ENCODE measurements at regions not wholly inside any gene's neighbourhood (a gene's known extent, or its start where the extent isn't known, plus 50 kb on each side); places are given as distances from the start of the nearest gene placed in this dataset.

GRCh38 chr7:106606120-106606519 is 54.8 kb downstream of the CCDC71L start:
- CTCF ChIA-PET, result no interaction called here
- intact Hi-C loops (cut with micrococcal nuclease), result no loop called here
- Mint-ChIP-seq H3K27me3 (peaks cover 3% of the 10 kb centered on the region), H3K4me1 (no peaks in the 10 kb centered on the region), H3K27ac (no peak overlapping the region), H3K36me3 (ENCODE audit: low read depth) (no peaks in the 10 kb centered on the region), H3K4me3 (no peak overlapping the region), H3K9me3 (no peaks in the 10 kb centered on the region)
- no peak for TF ChIP-seq CTCF (IDR thresholded peaks at IDR 0.05)
- DNase-seq (no peak), ATAC-seq (ENCODE audit: low read depth) (no peak)
- POLR2A ChIA-PET, result no interaction called here

GRCh38 chr7:106604971-106605370 is 56.0 kb downstream of the CCDC71L start:
- intact Hi-C loops (cut with micrococcal nuclease), result loop anchor here (5.0 kb wide), 1 partner anchor 42 kb away; no protein-coding TSS in a partner anchor
- no peaks in the 10 kb centered on the region for H3K9me3 Mint-ChIP-seq
- no peaks in the 10 kb centered on the region for H3K36me3 Mint-ChIP-seq (ENCODE audit: low read depth)
- H3K4me3 Mint-ChIP-seq, result no peak overlapping the region
- ATAC-seq (ENCODE audit: low read depth) (no peak), DNase-seq (no peak)
- H3K27me3 Mint-ChIP-seq, result peaks cover 3% of the 10 kb centered on the region
- no peaks in the 10 kb centered on the region for H3K4me1 Mint-ChIP-seq
- ChIA-PET CTCF (no interaction called here), POLR2A (no interaction called here)
- H3K27ac Mint-ChIP-seq, result no peak overlapping the region
- TF ChIP-seq CTCF (IDR thresholded peaks at IDR 0.05), result no peak

GRCh38 chr7:106604303-106604924 is 56.5 kb downstream of the CCDC71L start:
- DNase-seq, result no peak
- Mint-ChIP-seq H3K27me3 (peaks cover 3% of the 10 kb centered on the region), H3K4me3 (no peak overlapping the region), H3K9me3 (no peaks in the 10 kb centered on the region), H3K4me1 (no peaks in the 10 kb centered on the region), H3K36me3 (ENCODE audit: low read depth) (no peaks in the 10 kb centered on the region), H3K27ac (no peak overlapping the region)
- ChIA-PET POLR2A (no interaction called here), CTCF (no interaction called here)
- no peak for ATAC-seq (ENCODE audit: low read depth)
- no peak for TF ChIP-seq CTCF (IDR thresholded peaks at IDR 0.05)
- intact Hi-C loops (cut with micrococcal nuclease), result loop anchor here (5.0 kb wide), 1 partner anchor 43 kb away; no protein-coding TSS in a partner anchor

- no peak for TF ChIP-seq CTCF (IDR thresholded peaks at IDR 0.05)
- Mint-ChIP-seq H3K9me3 (no peaks in the 10 kb centered on the region), H3K27me3 (no peaks in the 10 kb centered on the region), H3K27ac (no peak overlapping the region), H3K36me3 (ENCODE audit: low read depth) (no peaks in the 10 kb centered on the region), H3K4me1 (peaks cover 4% of the 10 kb centered on the region), H3K4me3 (no peak overlapping the region)
- ATAC-seq (ENCODE audit: low read depth) (no peak), DNase-seq (no peak)
- CTCF ChIA-PET, result no interaction called here
- intact Hi-C loops (cut with micrococcal nuclease), result loop anchor here (5.0 kb wide), 1 partner anchor 44 kb away; no protein-coding TSS in a partner anchor
- POLR2A ChIA-PET, result no interaction called here
These were observed 57.6 kb downstream of the CCDC71L start for GRCh38 chr7:106603346-106603745.

GRCh38 chr7:106602062-106602461 is 58.9 kb downstream of the CCDC71L start:
- POLR2A ChIA-PET, result no interaction called here
- no peaks in the 10 kb centered on the region for H3K36me3 Mint-ChIP-seq (ENCODE audit: low read depth)
- ATAC-seq (ENCODE audit: low read depth) (no peak), DNase-seq (no peak)
- TF ChIP-seq CTCF (IDR thresholded peaks at IDR 0.05), result no peak
- H3K27ac Mint-ChIP-seq, result no peak overlapping the region
- no peaks in the 10 kb centered on the region for H3K9me3 Mint-ChIP-seq
- no peak overlapping the region for H3K4me3 Mint-ChIP-seq
- CTCF ChIA-PET, result no interaction called here
- no peaks in the 10 kb centered on the region for H3K27me3 Mint-ChIP-seq
- intact Hi-C loops (cut with micrococcal nuclease), result loop anchor here (5.0 kb wide), 1 partner anchor 45 kb away; no protein-coding TSS in a partner anchor
- peaks cover 6% of the 10 kb centered on the region for H3K4me1 Mint-ChIP-seq
